Fibroblast of pulmonary artery (primary cell): ENCODE measurements at regions not wholly inside any gene's neighbourhood (a gene's known extent, or its start where the extent isn't known, plus 50 kb on each side); places are given as distances from the start of the nearest gene placed in this dataset.

Source experiments
- DNase-seq: peaks from one replicate; pipeline ENCODE4 v3.0.0-alpha.2; 2010; ENCODE audit warnings: low read depth
- H3K4me3 ChIP-seq: replicated peaks from 2 replicates; pipeline ENCODE4 v1.5.1; 2011; ENCODE audit warnings: low read depth, mild to moderate bottlenecking, control low read depth, low read length, moderate library complexity
- TF ChIP-seq, protein P1 (sequence below): IDR thresholded peaks from 2 replicates; pipeline ENCODE4 v1.5.1; 2011; ENCODE audit warnings: mild to moderate bottlenecking, control low read depth, low read length, inconsistent platforms; ENCODE audit errors: missing control alignments

DNA sequence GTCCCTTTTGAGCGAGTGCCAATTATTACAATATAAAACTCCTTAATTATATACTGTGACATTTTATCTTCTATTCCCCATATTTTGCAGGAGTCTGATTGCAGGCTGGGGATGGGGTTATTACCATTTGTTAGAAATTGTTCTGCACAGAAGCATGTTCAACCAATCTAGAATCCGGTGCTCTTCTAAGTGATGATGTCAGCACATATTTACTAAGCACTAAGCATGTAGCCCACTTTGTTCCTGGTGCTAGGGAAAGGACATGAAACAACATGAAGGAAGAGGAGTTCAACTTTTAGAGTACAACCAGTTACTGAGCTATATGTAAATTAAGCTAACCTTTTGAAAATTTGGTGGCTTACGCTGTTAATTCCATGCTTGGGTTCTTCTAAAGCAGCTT is 52.8 kb upstream of the IL1RAPL2 start:
- no peak overlapping the region for H3K4me3 ChIP-seq
- TF ChIP-seq, protein P1, sequence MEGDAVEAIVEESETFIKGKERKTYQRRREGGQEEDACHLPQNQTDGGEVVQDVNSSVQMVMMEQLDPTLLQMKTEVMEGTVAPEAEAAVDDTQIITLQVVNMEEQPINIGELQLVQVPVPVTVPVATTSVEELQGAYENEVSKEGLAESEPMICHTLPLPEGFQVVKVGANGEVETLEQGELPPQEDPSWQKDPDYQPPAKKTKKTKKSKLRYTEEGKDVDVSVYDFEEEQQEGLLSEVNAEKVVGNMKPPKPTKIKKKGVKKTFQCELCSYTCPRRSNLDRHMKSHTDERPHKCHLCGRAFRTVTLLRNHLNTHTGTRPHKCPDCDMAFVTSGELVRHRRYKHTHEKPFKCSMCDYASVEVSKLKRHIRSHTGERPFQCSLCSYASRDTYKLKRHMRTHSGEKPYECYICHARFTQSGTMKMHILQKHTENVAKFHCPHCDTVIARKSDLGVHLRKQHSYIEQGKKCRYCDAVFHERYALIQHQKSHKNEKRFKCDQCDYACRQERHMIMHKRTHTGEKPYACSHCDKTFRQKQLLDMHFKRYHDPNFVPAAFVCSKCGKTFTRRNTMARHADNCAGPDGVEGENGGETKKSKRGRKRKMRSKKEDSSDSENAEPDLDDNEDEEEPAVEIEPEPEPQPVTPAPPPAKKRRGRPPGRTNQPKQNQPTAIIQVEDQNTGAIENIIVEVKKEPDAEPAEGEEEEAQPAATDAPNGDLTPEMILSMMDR = no peak
- no peak for DNase-seq

- H3K4me3 ChIP-seq = no peak overlapping the region
- TF ChIP-seq, protein P1 = no peak
- DNase-seq = no peak
Measured at GRCh38 chrX:104510801-104511200, 55.2 kb upstream of the IL1RAPL2 start.

GRCh38 chrX:104502460-104502859 is 63.5 kb upstream of the IL1RAPL2 start:
- TF ChIP-seq, protein P1 = no peak
- no peak for DNase-seq
- H3K4me3 ChIP-seq = no peak overlapping the region

- DNase-seq = no peak
- no peak overlapping the region for H3K4me3 ChIP-seq
- TF ChIP-seq, protein P1 = no peak
Measured at GRCh38 chrX:104488811-104489210, 77.2 kb upstream of the IL1RAPL2 start.

DNA sequence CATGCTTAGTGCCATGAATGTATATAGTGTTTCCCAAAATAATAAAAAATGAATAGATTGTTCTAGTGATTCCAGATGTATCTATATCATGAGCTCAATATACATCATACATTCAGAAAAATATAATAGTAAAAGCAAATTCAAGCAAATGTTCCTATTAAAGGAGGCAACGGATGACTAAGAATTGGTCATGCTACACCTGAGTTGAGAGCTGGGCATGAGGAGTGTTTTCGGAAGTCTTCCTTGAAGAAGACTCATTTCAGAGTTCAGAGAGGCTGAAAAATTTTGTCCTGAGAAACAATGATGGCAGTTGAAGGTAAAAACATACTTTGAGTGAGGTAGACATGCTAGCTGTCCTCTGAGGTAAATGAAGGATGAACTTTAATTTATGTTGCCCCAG is 79.3 kb upstream of the IL1RAPL2 start:
- TF ChIP-seq, protein P1 = no peak
- DNase-seq = no peak
- H3K4me3 ChIP-seq = no peak overlapping the region

GRCh38 chrX:104482757-104483156 is 83.2 kb upstream of the IL1RAPL2 start:
- H3K4me3 ChIP-seq = no peak overlapping the region
- TF ChIP-seq, protein P1 = no peak
- peak; percentile 0 for DNase-seq

DNA sequence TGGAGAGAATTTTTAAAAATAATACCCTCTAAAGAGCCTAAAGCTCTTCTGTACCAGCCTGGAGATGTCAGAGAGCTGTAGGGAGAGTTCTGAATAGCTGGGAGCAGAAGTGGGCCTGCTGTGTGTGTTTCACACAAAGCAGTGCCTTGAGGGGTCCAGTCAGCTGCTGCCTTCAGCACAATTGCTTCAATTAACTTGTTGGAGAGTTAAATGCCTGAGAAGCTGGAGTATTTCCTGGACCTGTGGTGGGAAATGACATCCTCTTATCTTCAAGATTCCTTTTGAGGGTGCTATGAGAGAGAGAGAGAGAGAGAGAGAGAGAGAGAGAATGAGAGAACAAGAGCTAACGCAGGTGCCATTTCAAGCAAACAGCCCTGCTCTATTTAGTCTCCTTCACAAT is 96.2 kb upstream of the IL1RAPL2 start:
- TF ChIP-seq, protein P1 = no peak
- no peak overlapping the region for H3K4me3 ChIP-seq
- DNase-seq = no peak
